Stimulated activated CD4-positive, alpha-beta T cell treated with anti-CD3 and anti-CD28 coated beads, Interleukin-12 subunit alpha, Interleukin-12 subunit beta, amount 100 ng/mL, for 48 hours (primary cell): ENCODE measurements at regions not wholly inside any gene's neighbourhood (a gene's known extent, or its start where the extent isn't known, plus 50 kb on each side); places are given as distances from the start of the nearest gene placed in this dataset.

ENCODE experiments used
- DNase-seq, 3 donors: peaks; one replicate each; pipeline ENCODE4 v3.0.0-alpha.2; 2020; ENCODE audit warnings: low read depth in 2 of 3, low spot score in 1 of 3

DNA sequence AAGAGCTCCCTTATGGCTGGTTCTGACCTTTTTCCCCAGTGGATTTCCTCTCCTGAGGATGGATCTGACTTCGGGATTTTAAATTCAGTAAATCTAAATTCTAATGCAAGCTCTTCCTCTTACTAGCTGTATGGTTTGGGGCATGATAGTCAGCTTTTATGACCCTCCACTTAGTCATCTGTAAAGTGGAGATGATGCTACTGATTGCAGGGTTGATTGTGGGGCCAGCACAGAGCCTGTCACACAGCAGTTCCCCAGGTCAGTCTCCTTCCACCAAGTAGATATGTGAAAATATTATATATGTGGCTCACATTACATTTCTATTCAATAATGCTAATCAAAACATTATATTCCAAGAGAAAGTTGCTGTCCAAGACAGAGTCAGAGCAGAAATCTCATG, 141.3 kb upstream of the UBE2E1 start:
- no peak for DNase-seq

DNA sequence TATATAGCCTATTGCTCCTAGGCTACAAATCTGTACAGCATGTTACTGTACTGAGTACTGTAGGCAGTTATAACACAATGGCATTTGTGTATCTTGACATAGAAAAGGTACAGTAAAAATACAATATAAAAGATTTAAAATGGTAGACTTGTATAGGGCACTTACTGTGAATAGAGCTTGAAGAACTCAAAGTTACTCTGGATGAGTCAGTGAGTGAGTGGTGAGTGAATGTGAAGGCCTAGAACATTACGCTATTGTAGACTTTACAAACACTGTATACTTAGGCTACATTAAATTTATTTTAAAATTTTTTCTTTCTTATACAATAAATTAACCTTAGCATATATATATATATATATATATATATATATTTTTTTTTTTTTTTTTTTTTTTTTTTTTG, 140.0 kb upstream of the UBE2E1 start:
- DNase-seq: no peak

DNA sequence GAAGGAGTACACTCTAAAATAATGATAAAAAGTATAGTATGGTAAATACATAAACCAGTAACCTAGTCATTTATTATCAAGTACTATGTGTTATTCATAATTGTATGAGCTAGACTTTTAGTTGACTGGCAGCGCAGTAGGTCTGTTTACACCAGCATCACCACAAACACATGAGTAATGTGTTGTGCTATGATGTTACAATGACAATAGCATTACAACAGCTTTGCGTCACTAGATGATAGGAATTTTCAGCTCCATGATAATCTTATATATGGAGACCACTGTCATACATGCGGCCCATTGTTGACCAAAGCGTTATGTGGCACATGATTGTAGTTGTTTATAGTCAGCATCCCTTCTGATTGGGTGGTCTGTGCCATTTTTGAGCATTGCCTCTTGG, 138.9 kb upstream of the UBE2E1 start:
- DNase-seq: no peak

DNA sequence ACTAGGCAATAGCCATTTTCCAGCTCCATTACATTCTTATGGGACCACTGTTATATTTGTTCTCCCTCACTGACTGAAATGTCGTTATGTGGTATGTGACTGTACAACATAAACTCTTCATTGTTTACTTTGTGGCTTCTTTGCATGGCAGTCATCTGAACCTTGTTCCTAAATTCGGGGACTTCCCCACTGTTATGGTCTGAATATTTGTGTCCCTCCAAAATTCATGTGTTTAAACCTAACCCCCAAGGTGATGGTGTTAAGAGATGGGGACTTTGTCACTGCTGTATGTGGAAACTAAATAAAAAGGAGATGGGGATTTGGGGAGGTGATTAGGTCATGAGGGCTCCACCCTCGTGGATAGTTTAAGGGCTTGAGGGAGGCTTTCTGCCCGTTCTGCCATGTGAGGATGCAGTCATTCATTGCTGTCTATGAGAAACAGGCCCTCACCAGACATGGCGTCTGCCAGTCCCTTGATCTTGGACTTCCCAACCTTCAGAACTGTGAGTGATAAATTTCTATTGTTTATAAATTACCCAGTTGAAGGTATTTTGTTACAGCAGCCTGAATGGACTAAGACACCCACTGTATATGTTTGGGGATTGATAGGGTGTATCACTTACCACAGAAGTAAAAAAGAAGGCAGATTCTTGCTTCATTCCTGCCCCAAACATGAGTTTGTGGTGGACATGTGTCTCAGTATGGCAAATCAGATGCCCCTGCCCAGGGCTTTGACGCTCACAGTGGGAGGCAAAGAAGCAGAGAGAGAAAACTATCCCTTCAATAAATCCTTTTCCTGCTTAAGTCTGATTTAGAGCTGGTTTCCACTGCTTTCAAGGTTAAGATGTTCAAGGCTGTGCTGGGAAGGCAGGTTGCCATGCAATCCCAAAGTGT, 138.0 kb upstream of the UBE2E1 start:
- no peak for DNase-seq

DNA sequence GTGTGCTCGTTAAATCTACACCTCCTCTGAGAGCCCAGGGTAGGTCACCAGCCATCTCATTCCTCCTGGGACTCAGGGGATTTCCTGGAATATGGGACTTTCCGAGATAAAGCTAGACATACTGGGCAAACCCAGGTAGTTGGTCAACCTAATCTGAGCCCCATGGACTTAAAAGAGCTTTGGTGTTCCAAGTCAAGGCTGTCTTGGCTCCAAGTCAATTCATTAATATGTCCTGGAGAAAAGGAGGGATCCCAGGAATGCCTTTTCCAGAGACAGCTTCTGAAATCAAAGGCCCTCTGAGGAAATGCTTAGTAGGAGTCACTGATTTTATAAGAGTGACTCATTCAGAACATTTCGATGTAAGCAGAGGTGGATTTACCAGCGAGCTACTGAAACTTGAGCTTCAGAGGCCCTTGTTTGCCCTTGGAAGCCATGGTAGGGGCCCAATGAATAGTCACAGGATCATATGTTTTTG, 137.3 kb upstream of the UBE2E1 start:
- DNase-seq: no peak

GRCh38 chr3:23669541-23670255, 136.1 kb upstream of the UBE2E1 start:
- no peak for DNase-seq

GRCh38 chr3:23671851-23672589, 133.7 kb upstream of the UBE2E1 start:
- DNase-seq: no peak

GRCh38 chr3:23672628-23673027, 133.1 kb upstream of the UBE2E1 start:
- no peak for DNase-seq

DNA sequence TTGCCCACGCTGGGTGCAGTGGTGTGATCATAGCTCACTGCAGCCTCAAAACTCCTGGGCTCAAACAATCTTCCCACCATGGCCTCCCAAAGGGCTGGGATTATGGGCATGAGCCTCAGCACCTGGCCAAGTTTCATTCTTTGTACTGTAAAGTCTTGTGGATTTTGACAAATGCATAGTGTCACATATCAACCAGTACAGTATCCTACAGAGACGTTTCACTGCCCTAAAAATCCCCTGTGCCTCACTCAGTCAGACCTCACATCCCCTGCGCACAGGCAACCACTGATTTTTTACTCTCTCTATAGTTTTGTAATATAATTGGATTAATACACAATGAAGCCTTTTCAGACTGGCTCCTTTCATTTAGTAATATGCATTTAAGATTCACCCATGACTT, 130.7 kb upstream of the UBE2E1 start:
- DNase-seq: no peak

- no peak for DNase-seq
Observed at GRCh38 chr3:23676093-23676492, 129.7 kb upstream of the UBE2E1 start.

DNA sequence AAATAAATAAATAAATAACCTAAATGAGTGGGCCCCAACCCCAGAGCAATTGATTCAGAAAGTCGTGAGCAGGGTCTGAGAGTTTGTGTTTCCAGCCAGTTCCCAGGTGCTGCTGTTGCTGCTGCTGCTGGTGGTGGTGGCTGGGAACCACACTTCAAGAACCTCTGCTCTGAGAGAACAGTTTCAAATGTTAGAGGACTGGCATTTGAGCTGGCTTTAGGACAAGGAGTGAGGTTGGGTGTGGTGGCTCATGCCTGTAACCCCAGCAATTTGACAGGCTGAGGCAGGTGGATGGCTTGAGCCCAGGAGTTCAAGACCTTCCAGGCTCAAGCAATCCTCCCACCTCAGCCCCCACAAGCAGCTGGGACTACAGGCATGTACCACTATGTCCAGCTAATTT, 123.1 kb upstream of the UBE2E1 start:
- no peak for DNase-seq

DNA sequence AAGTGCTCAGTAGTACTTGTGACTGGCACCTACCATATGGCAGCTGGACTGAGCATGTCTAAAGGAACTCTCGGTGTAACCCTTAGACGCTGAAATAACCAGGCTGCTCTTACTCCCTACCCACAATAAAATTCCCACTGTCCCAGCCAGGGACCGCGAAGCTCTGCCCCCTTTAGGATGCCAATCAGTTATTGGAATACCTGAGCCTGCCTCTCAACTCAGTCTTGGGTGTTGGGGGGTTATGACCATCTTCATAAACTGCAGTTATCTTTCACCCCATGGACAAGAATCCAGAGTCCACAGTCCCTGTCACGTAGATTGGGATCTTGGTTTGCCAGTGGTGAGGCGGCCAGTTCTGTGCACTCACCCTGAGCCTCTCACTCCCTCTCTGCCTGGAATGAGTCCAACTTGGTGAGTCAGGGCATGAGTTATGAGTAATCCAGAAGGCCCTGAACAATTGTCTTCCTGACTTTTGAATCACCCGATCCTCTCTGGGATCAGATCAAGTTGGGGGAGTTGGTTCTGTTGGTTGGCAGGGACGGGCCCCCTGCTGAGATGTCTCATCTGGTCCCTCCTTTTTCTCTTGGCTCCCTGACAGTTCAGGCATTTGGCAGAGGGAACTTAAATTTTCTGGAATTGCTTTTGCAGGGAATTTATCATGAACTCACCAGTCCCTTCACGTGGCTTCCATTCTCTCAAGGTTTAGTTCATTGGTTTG, 120.1 kb upstream of the UBE2E1 start:
- peak; percentile 3 to 6 (median 4) for DNase-seq

DNA sequence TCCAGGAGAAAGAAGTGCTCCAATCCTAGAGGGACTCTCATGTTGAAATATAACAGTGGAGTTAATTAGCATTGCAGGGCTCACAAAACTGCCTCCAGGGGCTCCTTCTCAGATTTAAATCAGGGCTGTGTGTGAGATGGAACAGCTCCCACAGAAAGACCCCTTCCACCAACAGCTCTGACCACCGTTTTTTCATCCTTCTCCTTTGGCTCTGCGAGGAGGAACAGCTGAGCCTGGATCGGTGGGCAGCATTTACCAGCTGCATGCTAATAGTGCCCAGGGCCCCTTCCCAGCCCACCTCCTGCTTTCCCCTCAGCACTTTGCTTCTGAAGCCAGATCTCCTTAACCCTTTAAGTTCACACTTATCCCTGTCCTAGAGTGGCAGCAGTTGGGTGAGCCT, 119.2 kb upstream of the UBE2E1 start:
- no peak for DNase-seq

DNA sequence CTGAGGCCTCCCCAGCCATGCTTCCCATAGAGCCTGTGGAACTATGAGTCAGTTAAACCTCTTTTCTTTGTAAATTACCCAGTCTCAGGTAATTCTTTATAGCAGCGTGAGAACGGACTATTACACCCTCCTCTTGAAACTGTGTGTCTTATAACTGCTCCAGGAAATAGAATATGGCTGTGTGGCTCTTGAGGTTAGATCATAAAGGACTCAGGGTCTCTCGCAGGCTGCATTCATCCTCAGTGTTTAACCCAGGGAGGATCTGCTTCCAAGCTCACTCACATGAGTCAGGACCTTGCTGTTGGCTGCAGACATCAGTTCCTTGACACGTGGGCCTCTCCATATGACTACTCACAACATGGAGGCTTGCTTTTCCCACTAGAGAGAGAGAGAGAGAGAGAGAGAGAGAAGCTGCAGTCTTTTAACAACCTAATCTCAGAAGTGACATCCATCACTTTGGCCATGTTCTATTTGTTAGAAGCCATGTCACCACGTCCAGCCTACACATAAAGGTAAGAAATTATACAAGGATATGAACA, 114.3 kb upstream of the UBE2E1 start:
- no peak for DNase-seq

DNA sequence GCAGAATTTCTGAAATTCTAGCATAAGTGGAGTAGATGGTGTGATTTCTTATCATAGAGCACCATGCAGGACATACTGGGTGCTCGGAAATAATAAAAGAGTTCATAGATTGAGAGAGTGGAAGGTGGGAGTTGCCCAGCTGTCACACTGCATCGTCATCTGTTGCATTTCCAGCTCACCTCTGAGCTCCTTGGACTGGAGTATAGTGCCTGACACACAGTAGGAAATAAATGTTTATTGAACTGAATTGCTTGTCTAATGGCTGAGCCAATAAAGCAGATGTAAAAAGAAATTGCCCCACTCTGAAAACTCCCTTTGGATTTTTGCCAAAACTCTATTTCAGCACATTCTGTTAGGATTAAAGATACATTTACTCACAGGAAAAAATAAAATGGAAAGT, 108.9 kb upstream of the UBE2E1 start:
- DNase-seq: no peak

GRCh38 chr3:23697416-23697815, 108.3 kb upstream of the UBE2E1 start:
- DNase-seq: no peak

- DNase-seq: no peak
Observed at GRCh38 chr3:23698652-23699313, 107.0 kb upstream of the UBE2E1 start.

DNA sequence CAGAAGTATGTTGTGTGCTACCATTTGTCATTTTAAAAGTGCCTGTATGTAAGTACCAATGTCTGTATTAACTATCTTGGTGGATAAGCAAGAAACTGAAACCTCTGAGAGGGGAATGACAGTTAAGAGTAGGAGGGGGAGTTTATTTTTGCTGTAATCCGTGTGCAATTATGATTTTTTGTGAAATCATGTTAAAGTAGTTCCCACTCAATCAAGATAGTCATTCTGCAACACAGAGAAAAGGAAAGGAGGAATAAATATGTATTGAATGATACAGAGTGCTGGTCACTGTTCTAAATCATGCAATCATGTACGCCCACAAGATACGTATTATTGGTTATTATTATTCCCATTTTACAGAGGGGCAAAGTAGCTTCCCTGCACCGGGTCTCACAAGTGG, 105.1 kb upstream of the UBE2E1 start:
- no peak for DNase-seq

GRCh38 chr3:23701716-23702597, 103.8 kb upstream of the UBE2E1 start:
- DNase-seq: no peak
